Uterus (tissue), 3 donors: ENCODE measurements at regions not wholly inside any gene's neighbourhood (a gene's known extent, or its start where the extent isn't known, plus 50 kb on each side); places are given as distances from the start of the nearest gene placed in this dataset.

Source experiments
- DNase-seq, 2 donors: peaks; one replicate each; pipeline ENCODE4 v3.0.0-alpha.2; 2019 to 2020
- H3K27ac ChIP-seq, 2 donors: fragments of 200-600 bp; sonication (generic); 1 replicate in 1 of 2; 2 replicates in 1 of 2; pipeline ENCODE4 v1.5.1; 2016 to 2018
- H3K27me3 ChIP-seq, 2 donors: fragments of 200-600 bp; sonication (generic); one replicate each; pipeline ENCODE4 v1.5.1; 2018 to 2019; ENCODE audit warnings: control low read depth in 1 of 2
- H3K36me3 ChIP-seq, 2 donors: fragments of 200-600 bp; sonication (generic); one replicate each; pipeline ENCODE4 v1.5.1; 2019; ENCODE audit warnings: control low read depth in 1 of 2
- H3K4me1 ChIP-seq, 2 donors: fragments of 200-600 bp; sonication (generic); one replicate each; pipeline ENCODE4 v1.5.1; 2018 to 2019; ENCODE audit warnings: control low read depth in 1 of 2
- H3K4me3 ChIP-seq, 2 donors: fragments of 200-600 bp; sonication (generic); 1 replicate in 1 of 2; 2 replicates in 1 of 2; pipeline ENCODE4 v1.5.1; 2018 to 2019; ENCODE audit warnings: mild to moderate bottlenecking in 1 of 2
- H3K9me3 ChIP-seq, 2 donors: fragments of 200-600 bp; sonication (generic); one replicate each; pipeline ENCODE4 v1.5.1; 2019; ENCODE audit warnings: control low read depth in 1 of 2
- CTCF ChIP-seq, 4 experiments: fragments of 200-600 bp in 2 of 4; fragments of 450-650 bp in 2 of 4; sonication (generic) in 2 of 4; IDR thresholded peaks; one replicate each; pipeline ENCODE4 v1.5.1; 2016 to 2019; ENCODE audit warnings: antibody characterized with exemption in 4 of 4, mild to moderate bottlenecking in 2 of 4, moderate library complexity in 1 of 4
- POLR2A ChIP-seq, 2 donors: fragments of 450-650 bp; IDR thresholded peaks; one replicate each; pipeline ENCODE4 v1.6.1; 2016; ENCODE audit warnings: antibody characterized with exemption in 2 of 2, mild to moderate bottlenecking in 1 of 2, moderate library complexity in 1 of 2
- intact Hi-C: fragments of 100-400 bp; cut with DNase I; formaldehyde crosslinking; loops from one replicate; pipeline ENCODE4 v1.15.1; 2023; ENCODE audit warnings: low total_unique reads
- donor health status: DM: yes; HTN: yes; CAD: no.

DNA sequence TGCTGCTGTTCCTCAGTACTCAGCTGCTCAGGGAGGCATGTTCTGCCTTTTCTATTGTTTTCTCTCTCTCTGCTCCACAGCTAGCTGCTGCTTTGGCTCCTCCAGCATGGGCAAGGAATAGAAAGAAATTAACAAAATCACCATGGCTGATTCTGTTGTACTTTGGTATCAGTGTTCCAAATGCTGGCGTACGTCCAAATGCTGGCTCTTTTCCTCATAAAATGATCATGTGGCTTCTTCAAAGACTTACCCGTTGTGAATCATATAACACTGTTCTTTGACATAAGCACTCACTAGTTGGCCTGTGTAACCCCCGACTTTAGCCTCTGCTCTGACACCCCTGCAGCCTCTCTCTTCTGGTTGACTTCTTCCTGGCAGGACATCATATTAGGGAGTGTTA, 547.6 kb downstream of the CPS1 start:
- no peaks in the 10 kb centered on the region for H3K36me3 ChIP-seq
- intact Hi-C loops, result no loop called here
- H3K27me3 ChIP-seq, result no peaks in the 10 kb centered on the region
- no peaks in the 10 kb centered on the region for H3K9me3 ChIP-seq
- TF ChIP-seq CTCF (IDR thresholded peaks at IDR 0.05) (no peak), POLR2A (IDR thresholded peaks at IDR 0.05) (no peak)
- no peak for DNase-seq
- no peaks in the 10 kb centered on the region for H3K4me1 ChIP-seq
- H3K4me3 ChIP-seq, result no peak overlapping the region
- no peak overlapping the region for H3K27ac ChIP-seq

DNA sequence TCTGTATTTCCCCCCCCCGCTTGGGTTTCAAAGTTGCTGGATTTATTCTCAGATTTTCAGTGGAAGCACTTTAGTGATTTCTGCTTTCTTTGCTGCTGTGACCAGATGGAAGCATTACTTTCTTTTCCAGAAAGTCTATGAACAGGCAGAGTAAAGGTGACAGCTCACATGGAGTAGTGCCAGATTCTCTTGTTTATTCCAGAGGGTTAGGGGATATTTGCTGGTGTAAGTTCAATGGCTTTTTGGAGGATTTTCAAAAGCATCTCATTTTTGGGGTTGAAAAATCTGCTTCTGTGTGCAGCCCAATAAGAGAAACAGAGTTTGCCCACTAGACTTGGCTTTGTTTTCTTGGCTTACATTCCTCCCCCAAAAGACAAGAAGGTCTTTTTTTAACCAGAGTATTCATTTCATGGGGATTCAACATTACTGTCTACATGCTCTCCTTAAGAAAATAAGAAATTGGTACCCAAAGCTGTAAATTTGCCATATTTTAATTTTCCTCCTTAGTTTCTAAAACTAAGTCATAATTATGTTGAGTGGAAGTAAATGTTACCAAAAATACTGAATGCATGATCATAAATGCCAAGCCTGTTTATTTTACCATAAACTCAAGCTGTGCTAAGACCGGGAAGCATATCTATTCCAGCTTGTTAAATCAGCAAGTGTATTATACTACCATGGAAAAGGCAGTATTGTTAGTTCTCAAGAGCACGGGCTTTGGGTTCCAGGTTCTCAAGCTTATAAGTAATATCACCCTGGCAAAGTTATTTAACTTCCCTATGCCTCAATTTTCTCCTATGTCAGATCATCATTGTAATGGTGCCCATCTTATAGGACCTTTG, 557.2 kb downstream of the CPS1 start:
- Histone ChIP-seq H3K36me3 (no peaks in the 10 kb centered on the region), H3K4me1 (no peaks in the 10 kb centered on the region), H3K27ac (no peak overlapping the region), H3K9me3 (no peaks in the 10 kb centered on the region), H3K27me3 (no peaks in the 10 kb centered on the region), H3K4me3 (no peak overlapping the region)
- no peak for TF ChIP-seq POLR2A (IDR thresholded peaks at IDR 0.05)
- TF ChIP-seq CTCF (IDR thresholded peaks at IDR 0.05), result no peak
- no peak for DNase-seq
- intact Hi-C loops, result no loop called here

DNA sequence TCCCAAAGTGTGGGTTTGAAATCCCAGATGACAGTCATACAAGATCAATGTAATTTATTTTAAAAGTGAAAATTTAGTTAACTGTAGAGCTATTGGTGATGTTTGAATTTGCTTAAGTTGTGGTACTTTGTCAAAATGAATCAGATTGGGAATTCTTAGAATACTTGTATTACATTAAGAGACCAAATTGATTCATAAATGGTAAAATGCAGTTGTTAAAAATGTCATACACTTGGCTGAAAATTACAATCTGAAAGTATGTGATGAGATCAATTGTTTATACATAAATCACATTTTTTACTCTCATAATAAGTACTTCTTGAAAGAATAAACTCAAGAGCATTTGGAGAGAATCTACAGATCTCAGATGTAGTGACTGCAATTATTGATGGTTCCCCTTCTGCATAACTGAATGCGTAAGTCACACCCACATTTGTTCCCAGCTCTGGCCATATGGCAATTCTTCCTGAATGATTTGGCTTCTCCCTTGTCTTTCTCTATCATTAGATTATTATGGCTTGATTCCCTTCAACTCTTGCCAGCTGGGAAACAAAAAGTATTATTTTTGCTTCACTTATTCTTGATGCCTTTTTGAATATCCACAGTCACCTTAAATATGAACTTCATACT, 558.5 kb downstream of the CPS1 start:
- H3K4me1 ChIP-seq, result no peaks in the 10 kb centered on the region
- H3K27ac ChIP-seq, result no peak overlapping the region
- TF ChIP-seq POLR2A (IDR thresholded peaks at IDR 0.05) (no peak), CTCF (IDR thresholded peaks at IDR 0.05) (no peak)
- H3K27me3 ChIP-seq, result no peaks in the 10 kb centered on the region
- no peak overlapping the region for H3K4me3 ChIP-seq
- H3K9me3 ChIP-seq, result no peaks in the 10 kb centered on the region
- DNase-seq, result no peak
- H3K36me3 ChIP-seq, result no peaks in the 10 kb centered on the region
- intact Hi-C loops, result no loop called here

- Histone ChIP-seq H3K9me3 (no peaks in the 10 kb centered on the region), H3K27ac (no peak overlapping the region), H3K4me1 (no peaks in the 10 kb centered on the region), H3K27me3 (no peaks in the 10 kb centered on the region), H3K36me3 (no peaks in the 10 kb centered on the region), H3K4me3 (no peak overlapping the region)
- intact Hi-C loops, result no loop called here
- TF ChIP-seq POLR2A (IDR thresholded peaks at IDR 0.05), result no peak
- no peak for TF ChIP-seq CTCF (IDR thresholded peaks at IDR 0.05)
- no peak for DNase-seq
Observed at GRCh38 chr2:211117026-211117425, 560.6 kb downstream of the CPS1 start.

DNA sequence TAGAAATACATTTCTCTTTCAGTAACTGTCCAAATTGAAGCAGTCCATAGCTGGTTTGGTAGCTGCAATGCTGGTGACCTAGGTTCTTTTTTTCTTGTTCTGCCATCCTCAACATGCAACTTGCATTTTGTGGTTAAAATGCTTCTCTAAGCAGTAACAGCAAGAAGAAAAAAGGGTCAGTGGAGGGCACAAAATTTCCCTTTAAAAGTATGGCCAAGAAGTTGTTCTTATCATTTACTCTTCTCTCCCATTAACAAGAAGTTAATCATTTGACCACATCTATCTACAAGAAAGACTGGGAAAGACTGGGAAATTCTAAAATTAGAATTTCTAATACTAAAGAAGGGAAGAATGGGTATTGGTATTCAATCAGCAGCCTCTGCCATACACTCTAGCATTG, 569.9 kb downstream of the CPS1 start:
- intact Hi-C loops, result no loop called here
- no peaks in the 10 kb centered on the region for H3K4me1 ChIP-seq
- H3K4me3 ChIP-seq, result no peak overlapping the region
- no peak for TF ChIP-seq CTCF (IDR thresholded peaks at IDR 0.05)
- TF ChIP-seq POLR2A (IDR thresholded peaks at IDR 0.05), result no peak
- H3K27me3 ChIP-seq, result no peaks in the 10 kb centered on the region
- DNase-seq, result no peak
- H3K36me3 ChIP-seq, result no peaks in the 10 kb centered on the region
- no peaks in the 10 kb centered on the region for H3K9me3 ChIP-seq
- no peak overlapping the region for H3K27ac ChIP-seq
